GM12892 (cell line): ENCODE measurements at regions not wholly inside any gene's neighbourhood (a gene's known extent, or its start where the extent isn't known, plus 50 kb on each side); places are given as distances from the start of the nearest gene placed in this dataset.

Source experiments
- DNase-seq: peaks from one replicate; pipeline ENCODE4 v3.0.0; 2011; ENCODE audit not compliant: insufficient read length
- FAIRE-seq: peaks from 2 replicates; lab custom pipeline; 2011; peaks lifted over from hg19 to GRCh38; lab: Jason Lieb, UNC
- POLR2A ChIP-seq: IDR thresholded peaks from 2 replicates; pipeline ENCODE4 v1.6.1; 2011; ENCODE audit warnings: low read depth, low read length, control low read depth
- POLR2AphosphoS5 ChIP-seq: IDR thresholded peaks from 2 replicates; pipeline ENCODE4 v1.6.1; 2011; ENCODE audit warnings: low read depth, low read length, control low read depth
- TAF1 ChIP-seq: IDR thresholded peaks from 2 replicates; pipeline ENCODE4 v1.6.1; 2011; ENCODE audit warnings: low read depth, mild to moderate bottlenecking, control low read depth, low read length, borderline replicate concordance

DNA sequence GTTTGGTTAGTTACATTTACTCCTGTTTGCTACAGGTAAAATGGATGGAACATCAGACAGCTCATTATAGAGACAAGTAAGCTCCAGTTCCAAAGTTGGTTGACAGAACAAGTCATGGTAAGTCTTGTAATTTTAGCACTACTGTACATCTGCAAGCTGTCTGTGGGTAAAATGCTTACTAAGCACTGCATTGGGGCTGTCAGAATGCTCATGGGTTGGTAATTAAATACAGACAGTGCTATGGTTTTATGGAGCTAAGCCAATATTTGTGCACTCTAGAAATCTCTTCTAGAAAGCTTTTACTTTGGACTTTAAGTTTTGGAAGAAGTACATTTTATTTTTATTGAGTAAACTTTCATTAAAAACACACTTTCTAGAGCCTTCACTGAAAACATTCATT lies 419.2 kb upstream of the MMS22L start:
- TF ChIP-seq POLR2A (no peak), POLR2AphosphoS5 (no peak), TAF1 (no peak)
- DNase-seq (no peak), FAIRE-seq (no peak)

DNA sequence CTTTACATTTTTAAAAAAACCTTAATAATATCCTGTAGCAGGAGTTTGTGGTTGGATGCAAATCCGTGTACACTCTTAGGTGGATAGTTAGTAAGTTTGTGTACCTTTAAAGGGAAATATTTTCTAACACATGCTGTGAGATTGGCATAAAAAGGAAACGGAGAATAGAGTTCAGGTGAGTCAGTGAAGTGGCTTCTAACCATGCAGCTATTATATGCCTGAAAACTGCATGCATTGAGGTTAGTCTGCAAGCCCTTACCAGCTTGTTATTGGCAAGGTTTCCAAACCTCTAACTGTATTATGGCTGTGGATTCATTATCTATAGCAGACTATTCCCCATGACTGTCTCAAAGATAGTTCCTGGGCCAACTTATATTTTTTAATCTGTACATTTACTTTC lies 420.6 kb upstream of the MMS22L start:
- no peak for TF ChIP-seq POLR2AphosphoS5
- FAIRE-seq, result no peak
- no peak for DNase-seq

DNA sequence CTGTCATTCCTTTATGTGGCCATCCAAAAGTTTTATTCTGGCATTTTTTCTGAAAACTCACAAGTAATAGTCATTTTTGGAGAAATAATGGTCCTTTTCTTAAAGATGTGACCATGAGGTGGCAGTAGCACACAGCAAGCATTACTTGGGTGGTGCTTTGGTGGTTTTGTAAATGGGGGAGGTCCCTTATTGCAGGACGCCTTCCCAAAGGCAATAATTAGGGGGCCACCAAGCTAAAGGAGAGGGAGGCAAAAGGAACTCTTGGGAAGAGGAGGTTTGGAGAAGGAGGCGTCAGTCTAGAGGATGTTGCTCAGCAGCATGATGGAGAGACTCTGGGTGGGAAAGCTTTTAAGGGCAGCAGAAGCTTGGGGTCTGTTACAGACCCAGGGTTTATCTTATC lies 422.6 kb upstream of the MMS22L start:
- no peak for TF ChIP-seq TAF1
- TF ChIP-seq POLR2A, result no peak
- no peak for TF ChIP-seq POLR2AphosphoS5
- FAIRE-seq, result no peak
- DNase-seq, result no peak

DNA sequence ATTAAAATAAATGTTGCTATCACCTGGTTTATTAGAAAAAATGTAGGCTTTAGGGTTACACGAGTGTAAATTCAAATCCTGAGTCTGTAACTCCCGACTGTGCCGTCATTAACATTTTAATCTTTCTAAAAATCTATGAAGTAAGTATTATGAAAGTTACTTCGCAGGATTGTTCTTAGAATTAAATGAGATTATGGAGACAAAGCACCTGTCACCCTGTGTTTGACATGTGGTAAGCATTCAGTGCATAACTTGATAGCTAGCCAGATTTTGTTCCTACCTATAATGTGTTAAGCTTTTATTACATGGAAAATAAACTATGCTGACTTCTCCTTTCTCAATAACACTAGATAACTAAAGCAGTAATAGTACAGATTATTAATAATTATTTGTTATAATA lies 429.7 kb upstream of the MMS22L start:
- DNase-seq, result no peak
- no peak for TF ChIP-seq TAF1
- TF ChIP-seq POLR2A, result no peak
- no peak for TF ChIP-seq POLR2AphosphoS5
- no peak for FAIRE-seq

DNA sequence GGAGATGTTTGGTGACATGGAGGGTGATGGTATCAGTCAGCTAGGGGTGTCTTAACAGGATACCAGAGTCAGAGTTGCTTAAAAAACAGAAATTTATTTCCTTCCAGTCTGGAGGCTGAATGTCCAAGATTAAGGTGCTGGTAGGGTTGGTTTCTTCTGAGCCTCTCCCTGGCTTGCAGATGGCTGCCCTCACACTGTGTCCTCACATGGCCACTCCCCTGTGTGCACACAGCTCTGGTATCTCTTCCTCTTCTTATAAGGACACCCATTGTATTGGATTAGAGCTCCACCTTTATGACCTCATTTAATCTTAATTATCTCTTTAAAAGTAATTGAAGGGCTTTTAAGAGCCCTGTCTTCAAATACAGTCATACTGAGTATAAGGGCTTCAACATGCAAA lies 431.8 kb upstream of the MMS22L start:
- FAIRE-seq (no peak), DNase-seq (no peak)
- TF ChIP-seq POLR2AphosphoS5 (no peak), TAF1 (no peak), POLR2A (no peak)

DNA sequence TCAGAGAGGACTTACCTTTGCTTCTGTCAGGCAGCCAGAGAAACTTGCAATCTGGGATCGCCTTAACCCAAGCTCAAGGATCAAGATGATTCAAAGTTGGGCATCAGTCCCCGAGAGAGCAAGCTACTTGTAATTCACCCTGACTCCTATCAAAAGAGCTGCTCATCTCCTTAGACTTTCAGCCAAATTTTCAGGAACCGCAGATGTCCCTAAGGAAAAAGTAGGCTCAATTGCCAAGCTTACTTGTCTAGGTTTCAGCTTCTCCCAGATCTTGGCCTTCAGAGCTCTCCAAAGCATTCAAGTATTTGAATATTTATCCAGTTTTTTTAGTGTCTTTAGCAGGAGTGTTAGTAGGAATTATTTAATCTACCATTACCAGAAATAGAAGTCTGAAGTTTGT lies 434.1 kb upstream of the MMS22L start:
- no peak for TF ChIP-seq TAF1
- no peak for TF ChIP-seq POLR2A
- no peak for TF ChIP-seq POLR2AphosphoS5
- no peak for DNase-seq
- FAIRE-seq, result no peak

DNA sequence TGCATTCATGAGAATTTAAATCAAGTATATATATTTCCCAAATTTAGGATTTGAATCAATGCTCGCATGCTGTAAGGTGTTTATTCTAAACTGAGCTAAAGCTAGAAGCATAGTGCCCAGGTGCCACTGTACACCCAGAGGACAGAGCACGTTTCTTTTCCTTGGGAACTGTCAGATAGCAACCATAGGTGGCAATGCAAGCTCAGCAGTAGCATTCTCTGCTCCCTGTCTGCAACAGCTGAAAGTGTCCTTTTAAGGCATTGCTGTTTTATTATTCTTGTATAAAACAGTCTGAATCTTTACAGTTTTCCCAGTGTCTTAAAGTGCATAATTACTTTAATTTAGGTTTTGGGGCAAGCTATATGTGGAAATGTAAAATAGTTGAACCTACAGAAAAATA lies 443.4 kb upstream of the MMS22L start:
- DNase-seq, result no peak
- no peak for FAIRE-seq
- TF ChIP-seq TAF1, result no peak
- TF ChIP-seq POLR2AphosphoS5, result no peak
- no peak for TF ChIP-seq POLR2A

DNA sequence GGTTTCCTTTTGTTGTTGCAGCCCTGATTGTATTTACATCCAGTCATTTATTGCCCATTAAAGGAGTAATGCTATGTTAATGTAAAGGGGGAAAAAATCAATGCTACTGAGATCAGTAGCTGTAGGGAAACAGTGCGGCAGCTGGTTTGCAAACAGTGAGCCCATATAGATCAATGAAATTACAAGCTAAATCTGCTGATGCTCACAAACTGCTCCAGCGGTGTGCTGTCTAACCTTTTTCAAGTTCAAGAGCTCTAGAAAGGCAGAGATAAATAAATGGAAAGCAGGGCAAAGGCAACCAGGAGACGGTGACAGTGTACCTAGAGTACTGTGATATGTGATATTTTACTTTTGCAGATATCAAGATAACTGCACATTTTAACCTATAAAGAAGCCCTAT lies 449.0 kb upstream of the MMS22L start:
- no peak for TF ChIP-seq POLR2AphosphoS5
- no peak for TF ChIP-seq POLR2A
- TF ChIP-seq TAF1, result no peak
- FAIRE-seq (no peak), DNase-seq (no peak)

DNA sequence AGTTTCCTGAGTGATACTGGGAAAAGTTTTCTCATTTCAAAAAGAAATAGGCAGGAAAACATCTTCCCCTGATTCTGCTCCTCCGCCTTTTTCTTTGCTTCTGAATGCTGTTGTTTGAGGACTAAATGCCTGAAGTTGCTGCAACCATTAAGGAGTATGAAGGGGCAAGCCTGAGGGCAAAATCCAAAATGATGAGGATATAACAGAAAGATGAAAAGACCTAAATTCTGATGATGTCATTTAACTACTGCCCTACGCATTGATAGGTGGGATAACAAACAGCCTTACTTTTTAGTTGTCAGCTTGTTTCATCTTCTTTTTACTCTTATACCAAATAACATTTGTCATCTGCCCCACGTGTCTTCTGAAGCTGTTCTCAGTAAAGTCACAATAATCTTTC lies 474.6 kb upstream of the MMS22L start:
- TF ChIP-seq POLR2AphosphoS5 (no peak), POLR2A (no peak), TAF1 (no peak)
- FAIRE-seq (no peak), DNase-seq (no peak)

DNA sequence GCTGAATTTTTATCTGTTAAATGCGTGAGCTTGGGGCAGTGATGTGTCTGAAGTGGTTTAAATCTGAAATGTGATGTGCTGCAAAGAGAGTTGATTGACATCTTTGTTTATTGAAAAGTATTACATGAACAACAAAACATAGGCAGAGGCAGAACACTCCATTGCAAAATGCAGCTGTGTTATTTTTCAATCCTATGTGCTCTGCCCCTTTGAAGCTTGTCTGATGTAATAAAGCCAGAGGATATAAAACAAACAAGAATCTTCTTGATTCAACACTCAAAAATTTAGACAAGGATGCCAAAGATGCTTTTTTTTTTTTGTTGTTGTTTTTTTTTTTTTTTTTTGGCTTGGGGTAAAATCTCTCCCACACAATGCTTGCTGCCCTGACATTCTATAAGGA lies 482.4 kb upstream of the MMS22L start:
- no peak for DNase-seq
- no peak for FAIRE-seq
- TF ChIP-seq TAF1, result no peak
- no peak for TF ChIP-seq POLR2AphosphoS5
- no peak for TF ChIP-seq POLR2A

DNA sequence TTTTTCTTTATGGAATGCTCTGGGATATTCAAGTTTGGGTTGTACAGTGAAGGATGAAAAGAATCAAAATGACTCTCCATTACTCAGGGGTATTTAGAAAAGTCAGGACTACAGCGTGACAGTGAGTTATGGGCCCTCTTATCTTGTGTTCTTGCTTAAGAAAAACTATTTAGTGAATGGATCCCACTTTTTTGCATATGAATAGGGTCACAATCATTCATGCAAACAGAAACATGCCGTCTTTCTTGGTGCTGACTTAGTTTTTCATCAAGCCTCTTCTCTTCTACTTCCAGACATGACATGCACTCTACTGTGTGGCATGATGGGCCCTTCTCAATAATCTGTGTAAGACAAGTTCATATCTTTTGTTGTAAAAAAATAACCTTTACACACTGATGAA lies 488.4 kb upstream of the MMS22L start:
- FAIRE-seq (no peak), DNase-seq (no peak)
- TF ChIP-seq TAF1, result no peak
- TF ChIP-seq POLR2AphosphoS5, result no peak
- TF ChIP-seq POLR2A, result no peak

DNA sequence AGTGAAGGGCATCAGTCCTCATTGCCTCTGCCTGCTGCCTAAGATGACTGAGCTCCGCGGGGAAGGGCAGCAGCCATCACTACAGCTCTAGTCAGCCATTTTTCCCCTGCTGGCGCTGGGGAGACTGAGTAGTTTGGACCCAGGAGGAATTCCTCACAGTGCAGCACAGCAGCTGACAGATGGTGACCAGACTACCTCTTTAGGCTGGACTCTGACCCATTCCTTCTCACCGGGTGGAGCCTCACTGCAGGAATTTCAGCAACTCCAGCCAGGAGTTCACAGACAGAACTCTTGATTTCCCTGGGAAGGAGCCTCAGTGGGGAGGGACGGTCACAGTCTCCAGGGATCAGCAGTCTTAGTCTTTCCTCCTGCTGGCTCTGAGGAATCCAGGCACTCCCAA lies 492.0 kb upstream of the MMS22L start:
- TF ChIP-seq TAF1, result no peak
- TF ChIP-seq POLR2AphosphoS5, result no peak
- no peak for TF ChIP-seq POLR2A
- FAIRE-seq (no peak), DNase-seq (no peak)
